PFSK-1 (cell line): ENCODE measurements at regions not wholly inside any gene's neighbourhood (a gene's known extent, or its start where the extent isn't known, plus 50 kb on each side); places are given as distances from the start of the nearest gene placed in this dataset.

ENCODE experiments used
- FOXP2 ChIP-seq: optimal IDR thresholded peaks from 2 replicates; pipeline ENCODE3; 2011; ENCODE audit warnings: borderline replicate concordance, control low read depth, inconsistent platforms; ENCODE audit not compliant: insufficient read depth; ENCODE audit errors: extremely low read length, extremely low read depth
- POLR2AphosphoS5 ChIP-seq: IDR thresholded peaks from 2 replicates; pipeline ENCODE4 v1.6.1; 2012; ENCODE audit warnings: low read depth, mild to moderate bottlenecking, control low read depth, low read length, moderate library complexity
- SIN3A ChIP-seq: IDR thresholded peaks from 2 replicates; pipeline ENCODE4 v1.6.1; 2012; ENCODE audit warnings: mild to moderate bottlenecking, low read length, moderate library complexity, borderline replicate concordance; ENCODE audit not compliant: insufficient read depth
- TAF1 ChIP-seq: IDR thresholded peaks from 2 replicates; pipeline ENCODE4 v1.6.1; 2012; ENCODE audit warnings: low read length, control low read depth, borderline replicate concordance; ENCODE audit not compliant: insufficient read depth
- TF ChIP-seq, protein P1 (sequence below), 2 experiments: IDR thresholded peaks; 2 replicates each; pipeline versions ENCODE4 v1.6.1 to v1.8.0; 2011 to 2012; ENCODE audit warnings: low read depth in 2 of 2, low read length in 2 of 2, control low read depth in 1 of 2, inconsistent platforms in 1 of 2, mild to moderate bottlenecking in 1 of 2, moderate library complexity in 1 of 2; ENCODE audit not compliant: insufficient read depth in 1 of 2

- TF ChIP-seq SIN3A (no peak), TAF1 (no peak), FOXP2 (no peak), POLR2AphosphoS5 (no peak)
- TF ChIP-seq, protein P1, sequence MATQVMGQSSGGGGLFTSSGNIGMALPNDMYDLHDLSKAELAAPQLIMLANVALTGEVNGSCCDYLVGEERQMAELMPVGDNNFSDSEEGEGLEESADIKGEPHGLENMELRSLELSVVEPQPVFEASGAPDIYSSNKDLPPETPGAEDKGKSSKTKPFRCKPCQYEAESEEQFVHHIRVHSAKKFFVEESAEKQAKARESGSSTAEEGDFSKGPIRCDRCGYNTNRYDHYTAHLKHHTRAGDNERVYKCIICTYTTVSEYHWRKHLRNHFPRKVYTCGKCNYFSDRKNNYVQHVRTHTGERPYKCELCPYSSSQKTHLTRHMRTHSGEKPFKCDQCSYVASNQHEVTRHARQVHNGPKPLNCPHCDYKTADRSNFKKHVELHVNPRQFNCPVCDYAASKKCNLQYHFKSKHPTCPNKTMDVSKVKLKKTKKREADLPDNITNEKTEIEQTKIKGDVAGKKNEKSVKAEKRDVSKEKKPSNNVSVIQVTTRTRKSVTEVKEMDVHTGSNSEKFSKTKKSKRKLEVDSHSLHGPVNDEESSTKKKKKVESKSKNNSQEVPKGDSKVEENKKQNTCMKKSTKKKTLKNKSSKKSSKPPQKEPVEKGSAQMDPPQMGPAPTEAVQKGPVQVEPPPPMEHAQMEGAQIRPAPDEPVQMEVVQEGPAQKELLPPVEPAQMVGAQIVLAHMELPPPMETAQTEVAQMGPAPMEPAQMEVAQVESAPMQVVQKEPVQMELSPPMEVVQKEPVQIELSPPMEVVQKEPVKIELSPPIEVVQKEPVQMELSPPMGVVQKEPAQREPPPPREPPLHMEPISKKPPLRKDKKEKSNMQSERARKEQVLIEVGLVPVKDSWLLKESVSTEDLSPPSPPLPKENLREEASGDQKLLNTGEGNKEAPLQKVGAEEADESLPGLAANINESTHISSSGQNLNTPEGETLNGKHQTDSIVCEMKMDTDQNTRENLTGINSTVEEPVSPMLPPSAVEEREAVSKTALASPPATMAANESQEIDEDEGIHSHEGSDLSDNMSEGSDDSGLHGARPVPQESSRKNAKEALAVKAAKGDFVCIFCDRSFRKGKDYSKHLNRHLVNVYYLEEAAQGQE (IDR thresholded peaks at IDR 0.05; ENCODE audit: insufficient read depth in 1 of 2, low read depth in 2 of 2, low read length in 2 of 2), result no peak
These were observed 280.3 kb downstream of the DRD1 start for GRCh38 chr5:175163586-175164275.

- no peak for TF ChIP-seq TAF1
- TF ChIP-seq POLR2AphosphoS5, result no peak
- TF ChIP-seq, protein P1 (IDR thresholded peaks at IDR 0.05; ENCODE audit: insufficient read depth in 1 of 2, low read depth in 2 of 2, low read length in 2 of 2), result no peak
- TF ChIP-seq FOXP2, result no peak
- no peak for TF ChIP-seq SIN3A
These were observed 281.9 kb downstream of the DRD1 start for GRCh38 chr5:175162036-175162435.

DNA sequence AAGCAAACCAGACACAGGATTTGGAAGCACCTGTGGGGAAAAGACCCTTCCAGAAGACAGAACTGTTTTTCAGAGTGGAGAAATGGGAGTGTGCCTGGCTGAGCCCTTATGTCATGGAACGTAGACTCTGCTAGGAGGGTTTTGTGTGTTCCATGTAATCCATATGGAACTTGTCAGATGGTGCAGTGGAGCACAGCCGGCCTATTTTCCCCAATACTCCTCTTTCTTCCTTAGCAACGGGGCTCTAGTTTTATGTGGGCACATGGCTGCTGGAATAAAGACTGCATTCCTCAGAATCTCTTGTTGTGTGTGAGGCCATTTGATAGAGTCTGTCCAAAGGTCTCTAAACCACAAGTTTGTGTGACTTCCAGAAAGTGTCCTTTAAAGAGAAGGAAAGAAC lies 284.0 kb downstream of the DRD1 start:
- no peak for TF ChIP-seq POLR2AphosphoS5
- TF ChIP-seq, protein P1 (IDR thresholded peaks at IDR 0.05; ENCODE audit: insufficient read depth in 1 of 2, low read depth in 2 of 2, low read length in 2 of 2), result no peak

GRCh38 chr5:175148636-175149172 lies 295.3 kb downstream of the DRD1 start:
- TF ChIP-seq, protein P1 (IDR thresholded peaks at IDR 0.05; ENCODE audit: insufficient read depth in 1 of 2, low read depth in 2 of 2, low read length in 2 of 2), result no peak
- TF ChIP-seq SIN3A (no peak), FOXP2 (no peak), POLR2AphosphoS5 (no peak), TAF1 (no peak)
